Neural cell (in vitro differentiated cells): ENCODE measurements at regions not wholly inside any gene's neighbourhood (a gene's known extent, or its start where the extent isn't known, plus 50 kb on each side); places are given as distances from the start of the nearest gene placed in this dataset.

Source experiments
- H2AFZ ChIP-seq: fragments of 200-600, 300-800 bp; sonication (generic), shearing (Covaris generic); 2 replicates; pipeline ENCODE4 v1.6.0; 2014; ENCODE audit warnings: low read depth, mild to moderate bottlenecking, antibody characterized with exemption, low read length, moderate library complexity
- H3F3A ChIP-seq: fragments of 200-600 bp; shearing (Covaris generic); 2 replicates; pipeline ENCODE4 v1.6.1; 2016; ENCODE audit warnings: mild to moderate bottlenecking, moderate library complexity, mixed read lengths, antibody characterized with exemption, low read length; ENCODE audit not compliant: insufficient read depth, poor library complexity, severe bottlenecking
- H3K27ac ChIP-seq: fragments of 200-600, 300-800 bp; sonication (generic), shearing (Covaris generic); 2 replicates; pipeline ENCODE4 v1.5.1; 2014; ENCODE audit warnings: mild to moderate bottlenecking, low read length, moderate library complexity
- H3K27me3 ChIP-seq: fragments of 300-800, 200-600 bp; sonication (generic), shearing (Covaris generic); 2 replicates; pipeline ENCODE4 v1.6.0; 2014; ENCODE audit warnings: mild to moderate bottlenecking, low read depth, low read length, moderate library complexity; ENCODE audit not compliant: insufficient read depth
- H3K36me3 ChIP-seq: fragments of 300-800, 200-600 bp; sonication (generic), shearing (Covaris generic); 2 replicates; pipeline ENCODE4 v1.5.1; 2014; ENCODE audit warnings: mild to moderate bottlenecking, antibody characterized with exemption, low read length, moderate library complexity; ENCODE audit not compliant: insufficient read depth
- H3K4me2 ChIP-seq: fragments of 300-800, 200-600 bp; sonication (generic), shearing (Covaris generic); 2 replicates; pipeline ENCODE4 v1.6.0; 2014; ENCODE audit warnings: mild to moderate bottlenecking, low read length
- H3K4me3 ChIP-seq: fragments of 300-800, 200-600 bp; sonication (generic), shearing (Covaris generic); 2 replicates; pipeline ENCODE4 v1.5.1; 2014; ENCODE audit warnings: mild to moderate bottlenecking, low read length, moderate library complexity
- H3K79me2 ChIP-seq: fragments of 200-600 bp; shearing (Covaris generic); replicated peaks from 2 replicates; pipeline ENCODE4 v1.6.0; 2014; ENCODE audit warnings: mild to moderate bottlenecking, low read length, moderate library complexity; ENCODE audit not compliant: insufficient read depth
- H3K9ac ChIP-seq: fragments of 300-800, 200-600 bp; sonication (generic), shearing (Covaris generic); 2 replicates; pipeline ENCODE4 v1.6.1; 2016; ENCODE audit warnings: mild to moderate bottlenecking, low read length, mixed read lengths
- H3K9me2 ChIP-seq: fragments of 200-600 bp; shearing (Covaris generic); 2 replicates; pipeline ENCODE4 v1.6.1; 2016; ENCODE audit warnings: mild to moderate bottlenecking, low read length, mixed read lengths; ENCODE audit not compliant: insufficient read depth
- H3K9me3 ChIP-seq: fragments of 200-600, 300-800 bp; sonication (generic), shearing (Covaris generic); 2 replicates; pipeline ENCODE4 v1.6.1; 2016; ENCODE audit warnings: mild to moderate bottlenecking, mixed run types, low read length, moderate library complexity, mixed read lengths
- H4K20me1 ChIP-seq: fragments of 200-600 bp; shearing (Covaris generic); 2 replicates; pipeline ENCODE4 v1.6.1; 2016; ENCODE audit warnings: mild to moderate bottlenecking, mixed run types; ENCODE audit not compliant: insufficient read depth
- EP300 ChIP-seq: fragments of 450-650 bp; conservative IDR thresholded peaks from 2 replicates; pipeline ENCODE4 v1.6.1; 2014; ENCODE audit warnings: antibody characterized with exemption, mild to moderate bottlenecking, moderate library complexity; ENCODE audit not compliant: poor library complexity, severe bottlenecking
- EZH2 ChIP-seq: fragments of 200-600, 300-800 bp; shearing (Covaris generic), sonication (generic); IDR thresholded peaks from 2 replicates; pipeline ENCODE4 v1.6.1; 2014; ENCODE audit warnings: antibody characterized with exemption, low read length, borderline replicate concordance, mild to moderate bottlenecking; ENCODE audit not compliant: insufficient read depth, poor library complexity, severe bottlenecking
- MXI1 ChIP-seq: fragments of 450-650 bp; conservative IDR thresholded peaks from 2 replicates; pipeline ENCODE4 v1.6.1; 2014; ENCODE audit warnings: antibody characterized with exemption, mild to moderate bottlenecking; ENCODE audit not compliant: poor library complexity, severe bottlenecking
- POLR2AphosphoS5 ChIP-seq: IDR thresholded peaks from 2 replicates; pipeline ENCODE4 v1.6.1; 2012
- RAD21 ChIP-seq: fragments of 450-650 bp; conservative IDR thresholded peaks from 2 replicates; pipeline ENCODE4 v1.6.1; 2014; ENCODE audit warnings: antibody characterized with exemption, mild to moderate bottlenecking, moderate library complexity
- SMC3 ChIP-seq: fragments of 450-650 bp; conservative IDR thresholded peaks from 2 replicates; pipeline ENCODE4 v1.6.1; 2014; ENCODE audit warnings: antibody characterized with exemption, mild to moderate bottlenecking, moderate library complexity; ENCODE audit not compliant: poor library complexity
- TAF1 ChIP-seq: IDR thresholded peaks from 2 replicates; pipeline ENCODE4 v1.6.1; 2012; ENCODE audit warnings: low read depth
- TF ChIP-seq, protein P1 (sequence below): fragments of 450-650 bp; IDR thresholded peaks from 2 replicates; pipeline ENCODE4 v1.5.1; 2014; ENCODE audit warnings: antibody characterized with exemption, mild to moderate bottlenecking, moderate library complexity; ENCODE audit not compliant: poor library complexity, severe bottlenecking
- TF ChIP-seq, protein P2 (sequence below): IDR thresholded peaks from 2 replicates; pipeline ENCODE4 v1.6.1; 2012; ENCODE audit warnings: borderline replicate concordance

- no peak for TF ChIP-seq RAD21
- TF ChIP-seq, protein P1, sequence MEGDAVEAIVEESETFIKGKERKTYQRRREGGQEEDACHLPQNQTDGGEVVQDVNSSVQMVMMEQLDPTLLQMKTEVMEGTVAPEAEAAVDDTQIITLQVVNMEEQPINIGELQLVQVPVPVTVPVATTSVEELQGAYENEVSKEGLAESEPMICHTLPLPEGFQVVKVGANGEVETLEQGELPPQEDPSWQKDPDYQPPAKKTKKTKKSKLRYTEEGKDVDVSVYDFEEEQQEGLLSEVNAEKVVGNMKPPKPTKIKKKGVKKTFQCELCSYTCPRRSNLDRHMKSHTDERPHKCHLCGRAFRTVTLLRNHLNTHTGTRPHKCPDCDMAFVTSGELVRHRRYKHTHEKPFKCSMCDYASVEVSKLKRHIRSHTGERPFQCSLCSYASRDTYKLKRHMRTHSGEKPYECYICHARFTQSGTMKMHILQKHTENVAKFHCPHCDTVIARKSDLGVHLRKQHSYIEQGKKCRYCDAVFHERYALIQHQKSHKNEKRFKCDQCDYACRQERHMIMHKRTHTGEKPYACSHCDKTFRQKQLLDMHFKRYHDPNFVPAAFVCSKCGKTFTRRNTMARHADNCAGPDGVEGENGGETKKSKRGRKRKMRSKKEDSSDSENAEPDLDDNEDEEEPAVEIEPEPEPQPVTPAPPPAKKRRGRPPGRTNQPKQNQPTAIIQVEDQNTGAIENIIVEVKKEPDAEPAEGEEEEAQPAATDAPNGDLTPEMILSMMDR = no peak
- TF ChIP-seq EZH2 = no peak
- no peak for TF ChIP-seq TAF1
- TF ChIP-seq, protein P2, sequence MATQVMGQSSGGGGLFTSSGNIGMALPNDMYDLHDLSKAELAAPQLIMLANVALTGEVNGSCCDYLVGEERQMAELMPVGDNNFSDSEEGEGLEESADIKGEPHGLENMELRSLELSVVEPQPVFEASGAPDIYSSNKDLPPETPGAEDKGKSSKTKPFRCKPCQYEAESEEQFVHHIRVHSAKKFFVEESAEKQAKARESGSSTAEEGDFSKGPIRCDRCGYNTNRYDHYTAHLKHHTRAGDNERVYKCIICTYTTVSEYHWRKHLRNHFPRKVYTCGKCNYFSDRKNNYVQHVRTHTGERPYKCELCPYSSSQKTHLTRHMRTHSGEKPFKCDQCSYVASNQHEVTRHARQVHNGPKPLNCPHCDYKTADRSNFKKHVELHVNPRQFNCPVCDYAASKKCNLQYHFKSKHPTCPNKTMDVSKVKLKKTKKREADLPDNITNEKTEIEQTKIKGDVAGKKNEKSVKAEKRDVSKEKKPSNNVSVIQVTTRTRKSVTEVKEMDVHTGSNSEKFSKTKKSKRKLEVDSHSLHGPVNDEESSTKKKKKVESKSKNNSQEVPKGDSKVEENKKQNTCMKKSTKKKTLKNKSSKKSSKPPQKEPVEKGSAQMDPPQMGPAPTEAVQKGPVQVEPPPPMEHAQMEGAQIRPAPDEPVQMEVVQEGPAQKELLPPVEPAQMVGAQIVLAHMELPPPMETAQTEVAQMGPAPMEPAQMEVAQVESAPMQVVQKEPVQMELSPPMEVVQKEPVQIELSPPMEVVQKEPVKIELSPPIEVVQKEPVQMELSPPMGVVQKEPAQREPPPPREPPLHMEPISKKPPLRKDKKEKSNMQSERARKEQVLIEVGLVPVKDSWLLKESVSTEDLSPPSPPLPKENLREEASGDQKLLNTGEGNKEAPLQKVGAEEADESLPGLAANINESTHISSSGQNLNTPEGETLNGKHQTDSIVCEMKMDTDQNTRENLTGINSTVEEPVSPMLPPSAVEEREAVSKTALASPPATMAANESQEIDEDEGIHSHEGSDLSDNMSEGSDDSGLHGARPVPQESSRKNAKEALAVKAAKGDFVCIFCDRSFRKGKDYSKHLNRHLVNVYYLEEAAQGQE = no peak
- TF ChIP-seq SMC3 = no peak
- TF ChIP-seq EP300 = no peak
- no peak for TF ChIP-seq POLR2AphosphoS5
- no peak for TF ChIP-seq MXI1
- no peak overlapping the region for H3K27ac ChIP-seq
- no peak overlapping the region for H3K4me3 ChIP-seq
- H3K9me3 ChIP-seq = peaks cover 5% of the 10 kb centered on the region
- no peaks in the 10 kb centered on the region for H3K79me2 ChIP-seq
- no peaks in the 10 kb centered on the region for H3K9me2 ChIP-seq
- no peaks in the 10 kb centered on the region for H3K36me3 ChIP-seq
- H3K4me2 ChIP-seq = no peak overlapping the region
- H3F3A ChIP-seq = no peaks in the 10 kb centered on the region
- no peak overlapping the region for H3K9ac ChIP-seq
- H2AFZ ChIP-seq = no peak overlapping the region
- H4K20me1 ChIP-seq = no peaks in the 10 kb centered on the region
- H3K27me3 ChIP-seq = no peaks in the 10 kb centered on the region
These were observed 594.8 kb upstream of the ZEB2 start for GRCh38 chr2:145114726-145115125.

DNA sequence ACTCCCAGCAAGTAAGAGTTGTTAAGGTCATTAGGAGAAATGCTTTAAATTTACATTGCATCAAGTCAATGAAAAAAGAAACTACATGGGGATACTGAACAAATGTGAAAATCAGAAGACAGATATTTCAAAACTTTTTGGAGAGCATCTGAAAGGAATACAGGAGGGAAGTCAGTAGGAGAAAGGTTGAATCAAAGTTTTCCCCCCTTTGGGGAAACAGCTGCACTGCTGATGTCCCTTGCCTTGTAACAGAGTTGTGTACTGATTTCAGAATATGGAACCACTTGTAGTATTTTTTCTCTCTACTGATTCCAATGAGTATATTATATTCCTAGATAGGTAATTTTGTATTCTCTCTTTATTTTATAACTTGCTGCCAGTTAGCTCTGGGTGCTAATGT, 592.5 kb upstream of the ZEB2 start:
- no peak overlapping the region for H3K4me3 ChIP-seq
- H3K9me3 ChIP-seq = peaks cover 5% of the 10 kb centered on the region
- no peaks in the 10 kb centered on the region for H3F3A ChIP-seq
- no peak overlapping the region for H2AFZ ChIP-seq
- H4K20me1 ChIP-seq = no peaks in the 10 kb centered on the region
- H3K4me2 ChIP-seq = no peak overlapping the region
- TF ChIP-seq MXI1 (no peak), EZH2 (no peak), TAF1 (no peak), POLR2AphosphoS5 (no peak), SMC3 (no peak), EP300 (no peak), RAD21 (no peak)
- TF ChIP-seq, protein P1 = no peak
- TF ChIP-seq, protein P2 = no peak
- H3K27ac ChIP-seq = no peak overlapping the region
- H3K36me3 ChIP-seq = no peaks in the 10 kb centered on the region
- no peaks in the 10 kb centered on the region for H3K9me2 ChIP-seq
- H3K9ac ChIP-seq = no peak overlapping the region
- no peaks in the 10 kb centered on the region for H3K27me3 ChIP-seq
- no peaks in the 10 kb centered on the region for H3K79me2 ChIP-seq
